Inflammatory macrophage treated with lipopolysaccharide for 4 hours (primary cell): ENCODE measurements at regions not wholly inside any gene's neighbourhood (a gene's known extent, or its start where the extent isn't known, plus 50 kb on each side); places are given as distances from the start of the nearest gene placed in this dataset.
"Not testable (repeated sequence)": the region's sequence is repeated elsewhere in the genome, so short reads cannot be mapped to it uniquely, and the experiment has no call there.

Experiments used
- DNase-seq: peaks from one replicate; pipeline ENCODE4 v3.0.0-alpha.2; 2020

- DNase-seq: no peak
Observed at GRCh38 chr2:57372237-57372984, 674.2 kb upstream of the VRK2 start.

- peak; percentile 62 for DNase-seq
Observed at GRCh38 chr2:57373530-57373929, 673.1 kb upstream of the VRK2 start.

- DNase-seq: peak; percentile 69
Observed at GRCh38 chr2:57376985-57377384, 669.6 kb upstream of the VRK2 start.

GRCh38 chr2:57386305-57386704, 660.3 kb upstream of the VRK2 start:
- DNase-seq: no peak

GRCh38 chr2:57396355-57397098, 650.1 kb upstream of the VRK2 start:
- DNase-seq: peak; percentile 53

- DNase-seq: no peak
Observed at GRCh38 chr2:57397550-57398360, 648.9 kb upstream of the VRK2 start.

GRCh38 chr2:57399057-57399456, 647.5 kb upstream of the VRK2 start:
- DNase-seq: no peak

- no peak for DNase-seq
Observed at GRCh38 chr2:57402096-57402495, 644.5 kb upstream of the VRK2 start.

GRCh38 chr2:57402755-57403154, 643.9 kb upstream of the VRK2 start:
- DNase-seq: no peak

- DNase-seq: no peak
Observed at GRCh38 chr2:57407772-57408201, 638.8 kb upstream of the VRK2 start.

- DNase-seq: peak; percentile 84
Observed at GRCh38 chr2:57408587-57408986, 638.0 kb upstream of the VRK2 start.

GRCh38 chr2:57417007-57417406, 629.6 kb upstream of the VRK2 start:
- DNase-seq: peak; percentile 92

- not testable (repeated sequence) for DNase-seq
Observed at GRCh38 chr2:57418859-57419346, 627.7 kb upstream of the VRK2 start.

GRCh38 chr2:57429831-57430230, 616.8 kb upstream of the VRK2 start:
- DNase-seq: peak; percentile 91

- peak; percentile 33 for DNase-seq
Observed at GRCh38 chr2:57432528-57432927, 614.1 kb upstream of the VRK2 start.

GRCh38 chr2:57434441-57434840, 612.2 kb upstream of the VRK2 start:
- peak; percentile 96 for DNase-seq

- peak; percentile 76 for DNase-seq
Observed at GRCh38 chr2:57434972-57435371, 611.6 kb upstream of the VRK2 start.

- DNase-seq: no peak
Observed at GRCh38 chr2:57437077-57437476, 609.5 kb upstream of the VRK2 start.

- no peak for DNase-seq
Observed at GRCh38 chr2:57440437-57440836, 606.2 kb upstream of the VRK2 start.

- peak; percentile 59 for DNase-seq
Observed at GRCh38 chr2:57443086-57443485, 603.5 kb upstream of the VRK2 start.

GRCh38 chr2:57443973-57444521, 602.6 kb upstream of the VRK2 start:
- DNase-seq: peak; percentile 99

- peak; percentile 68 for DNase-seq
Observed at GRCh38 chr2:57444752-57445430, 601.7 kb upstream of the VRK2 start.
